MG63 (cell line): ENCODE measurements at regions not wholly inside any gene's neighbourhood (a gene's known extent, or its start where the extent isn't known, plus 50 kb on each side); places are given as distances from the start of the nearest gene placed in this dataset.

Source experiments
- DNase-seq: peaks from one replicate; pipeline ENCODE4 v3.0.0-alpha.2; 2020
- H3K27me3 ChIP-seq: fragments of 250-450 bp; sonication (Bioruptor Pico); 2 replicates; pipeline ENCODE4 v1.5.1; 2020; ENCODE audit warnings: mild to moderate bottlenecking, moderate library complexity
- H3K36me3 ChIP-seq: fragments of 250-450 bp; sonication (Bioruptor Pico); 2 replicates; pipeline ENCODE4 v1.5.1; 2020; ENCODE audit warnings: mild to moderate bottlenecking, moderate library complexity
- H3K4me3 ChIP-seq: fragments of 250-450 bp; sonication (Bioruptor Pico); 2 replicates; pipeline ENCODE4 v1.5.1; 2020; ENCODE audit warnings: mild to moderate bottlenecking, moderate library complexity
- H3K9me3 ChIP-seq: fragments of 250-450 bp; sonication (Bioruptor Pico); 2 replicates; pipeline ENCODE4 v1.5.1; 2020; ENCODE audit warnings: mild to moderate bottlenecking, moderate library complexity

GRCh38 chr4:12319765-12320164 lies 891.1 kb upstream of the HS3ST1 start:
- Histone ChIP-seq H3K9me3 (no peaks in the 10 kb centered on the region), H3K27me3 (no peaks in the 10 kb centered on the region), H3K36me3 (no peaks in the 10 kb centered on the region), H3K4me3 (no peak overlapping the region)
- peak; percentile 44 for DNase-seq

- Histone ChIP-seq H3K9me3 (no peaks in the 10 kb centered on the region), H3K27me3 (no peaks in the 10 kb centered on the region), H3K36me3 (no peaks in the 10 kb centered on the region), H3K4me3 (no peak overlapping the region)
- no peak for DNase-seq
Observed at GRCh38 chr4:12304905-12305304, 876.2 kb upstream of the HS3ST1 start.

- no peak overlapping the region for H3K4me3 ChIP-seq
- DNase-seq = no peak
Observed at GRCh38 chr4:12296366-12296765, 867.7 kb upstream of the HS3ST1 start.

GRCh38 chr4:12293906-12294525 lies 865.3 kb upstream of the HS3ST1 start:
- Histone ChIP-seq H3K4me3 (no peak overlapping the region), H3K27me3 (no peaks in the 10 kb centered on the region), H3K36me3 (no peaks in the 10 kb centered on the region), H3K9me3 (no peaks in the 10 kb centered on the region)
- no peak for DNase-seq

More at GRCh38 chr4:12296366-12296765, 867.7 kb upstream of the HS3ST1 start:
- Histone ChIP-seq H3K36me3 (no peaks in the 10 kb centered on the region), H3K9me3 (no peaks in the 10 kb centered on the region), H3K27me3 (no peaks in the 10 kb centered on the region)

- Histone ChIP-seq H3K9me3 (no peaks in the 10 kb centered on the region), H3K36me3 (no peaks in the 10 kb centered on the region), H3K27me3 (no peaks in the 10 kb centered on the region), H3K4me3 (no peak overlapping the region)
- DNase-seq = no peak
Observed at GRCh38 chr4:12286351-12286750, 857.7 kb upstream of the HS3ST1 start.

- H3K9me3 ChIP-seq = no peaks in the 10 kb centered on the region
- H3K36me3 ChIP-seq = no peaks in the 10 kb centered on the region
- H3K4me3 ChIP-seq = no peak overlapping the region
- DNase-seq = no peak
- H3K27me3 ChIP-seq = no peaks in the 10 kb centered on the region
Observed at GRCh38 chr4:12270546-12270945, 841.9 kb upstream of the HS3ST1 start.

- H3K9me3 ChIP-seq = no peaks in the 10 kb centered on the region
- DNase-seq = no peak
- H3K27me3 ChIP-seq = no peaks in the 10 kb centered on the region
- no peak overlapping the region for H3K4me3 ChIP-seq
- H3K36me3 ChIP-seq = no peaks in the 10 kb centered on the region
Observed at GRCh38 chr4:12265554-12265953, 836.9 kb upstream of the HS3ST1 start.

GRCh38 chr4:12260453-12260852 lies 831.8 kb upstream of the HS3ST1 start:
- H3K27me3 ChIP-seq = no peaks in the 10 kb centered on the region
- no peaks in the 10 kb centered on the region for H3K36me3 ChIP-seq
- H3K9me3 ChIP-seq = no peaks in the 10 kb centered on the region
- H3K4me3 ChIP-seq = no peak overlapping the region
- DNase-seq = no peak

GRCh38 chr4:12244973-12245372 lies 816.3 kb upstream of the HS3ST1 start:
- no peaks in the 10 kb centered on the region for H3K27me3 ChIP-seq
- no peaks in the 10 kb centered on the region for H3K36me3 ChIP-seq
- no peaks in the 10 kb centered on the region for H3K9me3 ChIP-seq
- H3K4me3 ChIP-seq = no peak overlapping the region
- DNase-seq = no peak

- Histone ChIP-seq H3K36me3 (no peaks in the 10 kb centered on the region), H3K9me3 (no peaks in the 10 kb centered on the region), H3K27me3 (no peaks in the 10 kb centered on the region), H3K4me3 (no peak overlapping the region)
- no peak for DNase-seq
Observed at GRCh38 chr4:12242354-12242753, 813.7 kb upstream of the HS3ST1 start.

GRCh38 chr4:12239897-12240636 lies 811.4 kb upstream of the HS3ST1 start:
- no peaks in the 10 kb centered on the region for H3K27me3 ChIP-seq

GRCh38 chr4:12231098-12231497 lies 802.4 kb upstream of the HS3ST1 start:
- no peaks in the 10 kb centered on the region for H3K27me3 ChIP-seq
- no peaks in the 10 kb centered on the region for H3K9me3 ChIP-seq
- H3K4me3 ChIP-seq = no peak overlapping the region
- DNase-seq = no peak
- no peaks in the 10 kb centered on the region for H3K36me3 ChIP-seq

More at GRCh38 chr4:12239897-12240636, 811.4 kb upstream of the HS3ST1 start:
- Histone ChIP-seq H3K4me3 (no peak overlapping the region), H3K9me3 (no peaks in the 10 kb centered on the region), H3K36me3 (no peaks in the 10 kb centered on the region)
- no peak for DNase-seq

- H3K9me3 ChIP-seq = no peaks in the 10 kb centered on the region
Observed at GRCh38 chr4:12221031-12221430, 792.3 kb upstream of the HS3ST1 start.

GRCh38 chr4:12211636-12212035 lies 782.9 kb upstream of the HS3ST1 start:
- H3K27me3 ChIP-seq = no peaks in the 10 kb centered on the region
- H3K9me3 ChIP-seq = no peaks in the 10 kb centered on the region
- no peak for DNase-seq
- no peak overlapping the region for H3K4me3 ChIP-seq
- no peaks in the 10 kb centered on the region for H3K36me3 ChIP-seq

More at GRCh38 chr4:12221031-12221430, 792.3 kb upstream of the HS3ST1 start:
- no peaks in the 10 kb centered on the region for H3K27me3 ChIP-seq
- H3K4me3 ChIP-seq = no peak overlapping the region
- H3K36me3 ChIP-seq = no peaks in the 10 kb centered on the region
- no peak for DNase-seq

GRCh38 chr4:12207396-12207795 lies 778.7 kb upstream of the HS3ST1 start:
- DNase-seq = no peak
- H3K27me3 ChIP-seq = no peaks in the 10 kb centered on the region
- no peak overlapping the region for H3K4me3 ChIP-seq
- H3K9me3 ChIP-seq = no peaks in the 10 kb centered on the region
- no peaks in the 10 kb centered on the region for H3K36me3 ChIP-seq

GRCh38 chr4:12206091-12206490 lies 777.4 kb upstream of the HS3ST1 start:
- DNase-seq = no peak
- Histone ChIP-seq H3K9me3 (no peaks in the 10 kb centered on the region), H3K36me3 (no peaks in the 10 kb centered on the region), H3K4me3 (no peak overlapping the region), H3K27me3 (no peaks in the 10 kb centered on the region)

GRCh38 chr4:12203945-12204344 lies 775.3 kb upstream of the HS3ST1 start:
- Histone ChIP-seq H3K4me3 (no peak overlapping the region), H3K36me3 (no peaks in the 10 kb centered on the region), H3K9me3 (no peaks in the 10 kb centered on the region), H3K27me3 (no peaks in the 10 kb centered on the region)
- DNase-seq = no peak

- no peaks in the 10 kb centered on the region for H3K9me3 ChIP-seq
- no peak for DNase-seq
- no peaks in the 10 kb centered on the region for H3K36me3 ChIP-seq
- H3K27me3 ChIP-seq = no peaks in the 10 kb centered on the region
- no peak overlapping the region for H3K4me3 ChIP-seq
Observed at GRCh38 chr4:12200226-12200625, 771.5 kb upstream of the HS3ST1 start.
